ENCODE measurements at regions not wholly inside any gene's neighbourhood (a gene's known extent, or its start where the extent isn't known, plus 50 kb on each side); places are given as distances from the start of the nearest gene placed in this dataset.

DNA sequence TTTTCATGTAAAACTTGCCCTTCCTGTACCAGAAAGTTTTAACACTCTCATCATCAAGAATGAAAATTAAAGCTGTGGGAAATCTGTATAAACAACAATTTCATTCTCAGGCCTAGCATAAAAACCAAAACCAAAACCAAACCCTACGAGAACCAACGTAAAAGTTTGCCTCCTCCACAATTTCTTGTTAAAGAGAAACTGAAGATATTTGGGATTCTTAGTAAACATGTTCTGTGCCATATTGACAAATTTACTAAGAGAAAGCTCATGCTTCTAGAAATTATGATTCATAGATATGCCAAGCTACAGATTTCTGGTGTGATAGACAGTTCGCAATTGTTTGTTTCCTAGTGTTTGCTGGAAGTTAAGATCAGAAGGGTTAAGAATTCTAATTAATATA lies 801.0 kb upstream of the NUDT12 start:
- TF ChIP-seq, protein P1, sequence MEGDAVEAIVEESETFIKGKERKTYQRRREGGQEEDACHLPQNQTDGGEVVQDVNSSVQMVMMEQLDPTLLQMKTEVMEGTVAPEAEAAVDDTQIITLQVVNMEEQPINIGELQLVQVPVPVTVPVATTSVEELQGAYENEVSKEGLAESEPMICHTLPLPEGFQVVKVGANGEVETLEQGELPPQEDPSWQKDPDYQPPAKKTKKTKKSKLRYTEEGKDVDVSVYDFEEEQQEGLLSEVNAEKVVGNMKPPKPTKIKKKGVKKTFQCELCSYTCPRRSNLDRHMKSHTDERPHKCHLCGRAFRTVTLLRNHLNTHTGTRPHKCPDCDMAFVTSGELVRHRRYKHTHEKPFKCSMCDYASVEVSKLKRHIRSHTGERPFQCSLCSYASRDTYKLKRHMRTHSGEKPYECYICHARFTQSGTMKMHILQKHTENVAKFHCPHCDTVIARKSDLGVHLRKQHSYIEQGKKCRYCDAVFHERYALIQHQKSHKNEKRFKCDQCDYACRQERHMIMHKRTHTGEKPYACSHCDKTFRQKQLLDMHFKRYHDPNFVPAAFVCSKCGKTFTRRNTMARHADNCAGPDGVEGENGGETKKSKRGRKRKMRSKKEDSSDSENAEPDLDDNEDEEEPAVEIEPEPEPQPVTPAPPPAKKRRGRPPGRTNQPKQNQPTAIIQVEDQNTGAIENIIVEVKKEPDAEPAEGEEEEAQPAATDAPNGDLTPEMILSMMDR (conservative IDR thresholded peaks at IDR 0.05; ENCODE audit: low read length): no peak
- no peak for TF ChIP-seq EZH2phosphoT487 (IDR thresholded peaks at IDR 0.05; ENCODE audit: borderline replicate concordance, low read depth, low read length)
